Dedifferentiated amniotic fluid mesenchymal stem cell (primary cell): ENCODE measurements at regions not wholly inside any gene's neighbourhood (a gene's known extent, or its start where the extent isn't known, plus 50 kb on each side); places are given as distances from the start of the nearest gene placed in this dataset.
"Not testable (repeated sequence)": the region's sequence is repeated elsewhere in the genome, so short reads cannot be mapped to it uniquely, and the experiment has no call there.

Source experiments
- DNase-seq: peaks from one replicate; pipeline ENCODE4 v3.0.0-alpha.2; 2016; ENCODE audit errors: extremely low spot score

GRCh38 chr10:36452851-36453250, 672.5 kb upstream of the ANKRD30A start:
- no peak for DNase-seq

GRCh38 chr10:36451391-36451970, 673.9 kb upstream of the ANKRD30A start:
- DNase-seq: no peak

DNA sequence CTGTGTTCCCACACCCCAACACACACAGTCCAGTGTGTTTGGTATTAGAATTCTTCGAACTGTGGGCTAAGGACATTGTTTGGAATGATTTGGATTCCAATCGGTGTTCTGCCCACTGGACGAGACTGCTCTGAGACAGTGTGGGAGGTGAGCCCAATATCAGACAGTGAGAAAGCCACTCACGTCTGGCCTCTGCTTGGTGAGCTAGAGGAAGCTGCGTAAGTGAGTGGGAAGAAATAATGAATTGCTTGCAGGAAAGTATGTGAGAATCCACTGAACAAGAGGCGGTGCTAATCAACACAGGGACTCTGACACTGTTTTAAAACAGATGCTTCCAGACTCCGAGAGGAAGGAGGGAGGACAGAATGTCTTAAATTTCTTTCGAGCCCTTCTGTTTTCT, 675.0 kb upstream of the ANKRD30A start:
- DNase-seq: no peak

- no peak for DNase-seq
Observed at GRCh38 chr10:36448760-36449691, 676.4 kb upstream of the ANKRD30A start.

- no peak for DNase-seq
Observed at GRCh38 chr10:36446881-36447280, 678.5 kb upstream of the ANKRD30A start.

DNA sequence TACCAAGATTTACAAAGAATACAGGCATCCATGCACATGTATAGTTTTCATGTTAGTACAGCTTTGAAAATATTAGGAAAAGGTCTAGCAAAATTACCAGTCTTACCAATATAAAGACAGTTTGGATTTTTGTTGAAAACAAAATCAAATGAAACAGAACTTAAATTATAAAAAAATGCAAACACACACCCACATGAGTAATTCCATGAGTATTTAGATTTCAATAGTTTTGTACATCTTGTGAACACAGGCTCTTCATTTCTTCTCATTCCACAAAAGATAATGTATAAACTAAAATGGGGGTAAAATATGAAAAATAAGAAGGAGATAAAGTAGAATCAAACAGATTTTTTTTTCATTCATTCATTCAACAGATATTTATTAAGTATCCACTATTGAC, 682.2 kb upstream of the ANKRD30A start:
- no peak for DNase-seq

DNA sequence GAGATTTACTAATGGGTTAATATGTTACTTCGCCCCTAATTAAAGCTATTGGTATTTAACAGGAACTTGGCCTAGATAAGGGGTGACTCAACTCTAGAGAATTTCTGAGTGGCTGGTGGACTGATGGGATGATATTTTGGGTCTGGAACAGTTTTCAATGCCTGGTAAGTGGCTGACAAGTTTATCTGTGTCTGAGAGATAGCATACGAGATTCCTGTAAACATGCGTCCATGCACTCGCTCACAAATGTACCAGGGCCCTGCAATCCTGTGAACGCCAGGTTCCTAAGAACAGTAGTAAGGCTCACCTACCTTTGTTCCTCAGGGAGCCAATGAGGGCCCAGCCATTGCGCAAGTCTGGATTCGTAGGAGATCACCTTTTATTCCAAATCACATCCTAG, 683.8 kb upstream of the ANKRD30A start:
- no peak for DNase-seq

DNA sequence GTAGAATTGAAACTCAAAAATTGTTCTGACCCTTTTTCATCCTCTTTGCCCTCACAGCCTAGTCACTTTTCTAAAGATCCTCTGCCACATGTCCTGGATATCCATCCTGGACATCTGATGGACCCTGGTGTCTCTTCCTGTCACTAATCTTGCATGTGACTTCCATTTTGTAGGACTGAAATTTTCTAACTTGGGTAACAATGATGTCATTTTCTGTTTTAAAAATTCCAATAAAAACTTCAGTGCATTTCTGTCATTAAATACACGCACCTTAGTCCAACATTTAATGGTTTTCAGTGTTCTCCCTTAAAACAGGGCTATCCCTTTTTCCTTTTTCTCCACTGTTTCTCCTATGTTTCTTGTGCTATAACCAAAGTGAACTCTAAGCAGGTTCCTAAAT, 684.9 kb upstream of the ANKRD30A start:
- no peak for DNase-seq

DNA sequence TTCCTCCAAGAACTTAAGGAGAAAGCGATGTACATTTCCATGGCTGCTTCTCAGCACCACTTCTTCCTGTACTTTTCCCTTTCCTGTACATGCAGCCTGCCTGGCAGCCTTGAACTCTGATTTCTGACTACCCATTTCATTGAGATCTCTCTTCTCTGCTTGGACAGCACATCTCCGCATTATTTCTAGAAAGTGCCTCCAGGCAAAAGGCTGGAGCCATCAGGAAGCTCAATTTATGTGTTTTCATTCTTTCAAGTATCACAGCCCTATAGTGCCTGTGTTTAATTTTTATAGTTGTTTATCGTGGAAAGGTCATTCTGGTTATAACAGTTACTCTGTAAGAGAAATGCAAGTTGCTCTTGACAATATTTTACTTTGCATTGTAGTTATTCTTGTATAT, 688.0 kb upstream of the ANKRD30A start:
- DNase-seq: no peak

DNA sequence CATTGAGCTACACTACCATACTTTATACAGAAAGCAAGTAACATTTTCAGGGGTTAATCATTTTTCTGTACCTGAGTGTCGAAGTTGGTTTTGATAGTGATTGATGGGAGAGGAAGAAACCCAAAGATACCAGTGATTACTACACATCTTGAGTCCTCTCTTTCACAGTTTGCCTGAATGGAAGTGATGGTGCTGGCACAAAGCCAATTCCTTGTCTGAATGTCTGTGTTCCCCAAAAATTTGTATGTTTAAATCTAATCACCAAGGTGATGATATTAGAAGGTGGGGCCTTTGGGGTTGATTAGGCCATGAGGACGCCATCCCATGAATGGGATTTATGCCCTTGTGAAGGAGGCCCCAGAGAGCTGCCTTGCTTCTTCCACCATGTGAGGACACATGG, 696.9 kb upstream of the ANKRD30A start:
- no peak for DNase-seq

- no peak for DNase-seq
Observed at GRCh38 chr10:36425131-36425797, 700.1 kb upstream of the ANKRD30A start.

DNA sequence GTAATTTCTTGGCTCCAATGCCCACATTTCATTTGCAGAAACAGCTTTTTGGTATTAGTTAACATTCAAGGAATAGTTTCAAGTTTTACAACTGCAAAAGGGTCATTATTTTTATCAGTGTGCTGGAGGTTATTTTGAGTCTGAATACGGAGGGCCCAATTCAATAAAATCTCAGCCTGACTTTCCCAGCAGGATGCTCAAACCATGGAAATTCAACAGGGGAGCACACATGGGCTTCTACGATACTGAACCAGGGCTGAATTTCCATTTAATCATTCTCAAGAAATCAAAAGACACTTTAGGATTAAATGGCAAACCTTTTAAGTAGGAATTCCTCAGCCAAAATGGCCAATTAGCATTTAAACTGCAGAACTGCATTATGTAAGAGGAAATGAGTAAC, 700.9 kb upstream of the ANKRD30A start:
- DNase-seq: no peak

DNA sequence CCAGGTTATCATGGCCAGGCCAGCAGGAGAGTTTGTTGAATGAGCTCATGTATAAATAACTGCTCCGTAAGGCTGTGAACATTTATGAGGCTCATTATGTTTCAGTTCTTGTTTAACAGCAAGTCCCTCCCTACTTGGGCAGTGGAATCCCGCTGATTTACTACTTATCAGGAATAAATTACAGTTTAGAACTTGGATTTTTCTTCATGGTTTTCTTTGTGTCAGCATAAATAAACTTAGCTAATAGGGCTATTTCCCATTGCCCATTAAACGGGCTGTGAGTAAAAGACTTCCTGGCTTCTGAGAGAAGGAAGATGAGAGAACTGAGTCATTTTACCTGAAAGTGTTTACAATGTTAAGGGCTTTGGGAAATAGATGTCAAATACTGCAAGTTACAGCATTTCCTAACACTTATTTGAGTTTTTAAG, 701.6 kb upstream of the ANKRD30A start:
- DNase-seq: no peak

DNA sequence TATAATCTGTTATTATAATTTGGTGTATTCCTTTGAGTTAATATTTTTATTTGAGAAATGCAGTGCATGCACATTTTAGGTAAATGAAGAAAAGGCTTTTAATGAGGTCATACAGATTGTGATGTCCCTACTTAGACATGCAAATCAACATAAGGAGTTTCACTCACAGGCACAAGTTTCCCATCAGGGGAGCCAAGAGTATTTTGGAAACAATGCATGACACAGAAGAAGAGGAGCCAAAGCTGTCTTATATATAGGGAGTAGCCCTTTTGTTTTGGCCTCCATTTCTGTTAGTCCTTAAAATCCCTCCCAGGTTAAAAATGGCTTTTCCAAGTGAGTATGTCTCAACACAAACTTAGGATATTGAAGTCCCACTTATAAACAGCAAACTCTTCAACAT, 703.4 kb upstream of the ANKRD30A start:
- no peak for DNase-seq

DNA sequence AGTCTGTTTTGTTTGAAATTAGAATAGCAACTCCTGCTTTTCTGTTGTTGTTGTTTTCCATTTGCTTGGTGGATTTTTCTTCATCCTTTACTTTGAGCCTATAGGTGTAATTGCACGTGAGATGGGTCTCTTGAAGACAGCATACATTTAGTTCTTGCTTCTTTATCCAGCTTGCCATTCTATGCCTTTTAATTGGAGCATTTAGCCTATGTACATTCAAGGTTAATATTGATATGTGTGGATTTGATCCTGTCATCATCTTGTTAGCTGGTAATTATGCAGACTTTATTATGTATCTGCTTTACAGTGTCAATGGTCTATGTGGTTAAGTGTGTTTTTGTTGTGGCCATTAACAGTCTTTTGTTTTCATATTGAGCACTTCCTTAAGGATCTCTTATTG, 708.9 kb upstream of the ANKRD30A start:
- no peak for DNase-seq

DNA sequence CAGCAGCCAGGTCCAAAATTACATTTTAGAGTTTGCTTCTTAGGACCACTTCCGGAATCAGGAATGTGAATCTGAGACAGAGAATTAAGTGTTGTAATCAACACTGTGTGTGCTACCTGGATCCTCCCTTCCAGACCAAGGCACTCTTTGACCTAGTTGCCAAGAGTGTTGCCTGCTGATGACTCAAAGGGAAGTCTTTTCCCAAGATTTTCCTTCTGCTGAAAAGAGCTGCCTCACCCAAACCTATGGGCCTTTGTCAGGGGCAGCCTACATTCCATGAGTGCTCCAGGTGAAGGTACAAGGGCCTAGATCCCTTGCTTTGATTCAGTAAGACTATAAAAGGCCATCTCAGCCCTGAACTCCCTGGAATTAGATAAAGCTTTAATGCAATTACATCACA, 712.5 kb upstream of the ANKRD30A start:
- no peak for DNase-seq

DNA sequence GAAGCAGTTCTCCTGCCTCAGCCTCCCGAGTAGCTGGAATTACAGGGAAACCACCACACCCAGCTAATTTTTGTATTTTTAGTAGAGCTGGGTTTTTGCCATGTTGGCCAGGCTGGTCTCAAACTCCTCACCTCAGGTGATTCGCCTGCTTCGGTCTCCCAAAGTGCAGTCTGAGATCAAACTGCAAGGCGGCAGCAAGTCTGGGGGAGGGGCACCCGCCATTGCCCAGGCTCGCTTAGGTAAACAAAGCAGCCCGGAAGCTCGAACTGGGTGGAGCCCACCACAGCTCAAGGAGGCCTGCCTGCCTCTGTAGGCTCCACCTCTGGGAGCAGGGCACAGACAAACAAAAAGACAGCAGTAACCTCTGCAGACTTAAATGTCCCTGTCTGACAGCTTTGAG, 725.2 kb upstream of the ANKRD30A start:
- DNase-seq: not testable (repeated sequence)

DNA sequence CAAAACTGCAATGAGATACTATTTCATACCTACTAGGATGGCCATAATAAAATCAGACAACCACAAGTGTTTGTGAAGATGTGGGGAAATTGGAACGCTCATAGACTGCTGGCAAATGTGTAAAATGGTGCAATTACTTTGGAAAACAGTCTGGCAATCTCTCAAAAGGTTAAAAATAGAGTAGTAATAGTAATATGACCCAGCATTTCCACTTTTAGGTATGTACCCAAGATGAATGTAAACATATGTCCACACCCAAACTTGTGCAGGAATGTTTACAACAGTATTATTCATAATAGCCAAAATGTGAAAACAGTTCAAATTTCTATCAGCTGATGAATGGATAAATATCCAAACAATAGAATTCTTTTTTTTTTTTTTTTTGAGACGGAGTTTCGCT, 731.6 kb upstream of the ANKRD30A start:
- no peak for DNase-seq

GRCh38 chr10:36391405-36391804, 734.0 kb upstream of the ANKRD30A start:
- no peak for DNase-seq

GRCh38 chr10:36390221-36390620, 735.2 kb upstream of the ANKRD30A start:
- no peak for DNase-seq

- no peak for DNase-seq
Observed at GRCh38 chr10:36388166-36388565, 737.2 kb upstream of the ANKRD30A start.

DNA sequence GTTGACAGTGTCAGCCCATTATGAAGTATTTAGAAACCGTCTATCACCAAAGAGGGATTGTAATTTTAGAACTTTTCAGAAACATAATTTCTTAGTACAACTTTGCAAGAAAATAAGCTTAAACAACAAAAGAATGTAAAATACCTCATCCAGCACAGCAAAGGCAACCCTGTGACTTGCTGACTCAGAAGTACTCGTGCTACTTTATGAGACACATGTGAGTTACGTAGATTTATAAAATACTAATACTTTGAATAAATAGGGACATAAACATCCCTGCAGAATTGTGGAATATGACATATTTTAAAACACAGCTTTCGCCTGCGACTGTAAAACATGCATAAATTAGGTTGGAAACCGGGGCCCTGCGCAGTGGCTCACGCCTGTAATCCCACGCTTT, 739.7 kb upstream of the ANKRD30A start:
- no peak for DNase-seq

DNA sequence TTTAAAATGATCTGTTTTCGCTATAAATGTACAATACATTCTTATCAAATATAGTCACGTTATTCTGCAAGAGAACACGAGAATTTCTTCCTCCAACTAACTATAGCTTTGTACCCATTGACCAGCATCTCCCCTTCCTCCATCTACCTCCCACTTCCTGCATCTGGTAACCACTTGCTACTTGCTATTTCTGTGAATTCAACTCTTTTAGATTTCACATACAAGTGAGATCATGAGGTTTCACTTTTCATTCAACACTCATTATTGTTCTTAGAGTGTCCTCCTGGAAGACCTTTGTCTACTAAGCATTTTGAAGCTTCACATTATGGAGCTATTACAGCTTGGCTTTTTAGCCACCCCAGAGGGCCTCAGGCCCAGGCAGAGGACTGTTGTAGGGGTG, 741.3 kb upstream of the FZD8 start:
- DNase-seq: no peak
